ENCODE measurements at regions not wholly inside any gene's neighbourhood (a gene's known extent, or its start where the extent isn't known, plus 50 kb on each side); places are given as distances from the start of the nearest gene placed in this dataset.

- TF ChIP-seq ZBTB40 (IDR thresholded peaks at IDR 0.05): no peak
- no peak for TF ChIP-seq ZBTB40 (CRISPR knock-in tag; IDR thresholded peaks at IDR 0.05)
- TF ChIP-seq ZNF785 (CRISPR knock-in tag; IDR thresholded peaks at IDR 0.05): no peak
- no peak for TF ChIP-seq ZC3H4 (CRISPR knock-in tag; IDR thresholded peaks at IDR 0.05; ENCODE audit: borderline replicate concordance)
- TF ChIP-seq BRD9 (IDR thresholded peaks at IDR 0.05; ENCODE audit: low read depth, partially characterized antibody): no peak
- no peak for TF ChIP-seq ZNF449 (CRISPR knock-in tag; IDR thresholded peaks at IDR 0.05)
- TF ChIP-seq JUND (IDR thresholded peaks at IDR 0.05; ENCODE audit: borderline replicate concordance, low read depth, low read length): no peak
- TF ChIP-seq JUND (tag; IDR thresholded peaks at IDR 0.05; ENCODE audit: borderline replicate concordance, low read depth, low read length): no peak
- TF ChIP-seq ZNF408 (CRISPR knock-in tag; IDR thresholded peaks at IDR 0.05; ENCODE audit: low read depth): no peak
- TF ChIP-seq SP2 (IDR thresholded peaks at IDR 0.05; ENCODE audit: extremely low read depth, low read depth, low read length, poor library complexity, severe bottlenecking): no peak
- TF ChIP-seq MCM3 (IDR thresholded peaks at IDR 0.05): no peak
- TF ChIP-seq NFRKB (IDR thresholded peaks at IDR 0.05; ENCODE audit: low read depth): no peak
- no peak for TF ChIP-seq KDM4B (IDR thresholded peaks at IDR 0.05; ENCODE audit: borderline replicate concordance in 2 of 2, low read depth in 1 of 2)
- TF ChIP-seq ADNP (tag; IDR thresholded peaks at IDR 0.05): no peak
These were observed 203.5 kb upstream of the TNRC6C start (continued) for GRCh38 chr17:77754956-77755355.
